GM12801 (cell line): ENCODE measurements at regions not wholly inside any gene's neighbourhood (a gene's known extent, or its start where the extent isn't known, plus 50 kb on each side); places are given as distances from the start of the nearest gene placed in this dataset.

Experiments
- CTCF ChIP-seq: IDR thresholded peaks from one replicate; pipeline ENCODE4 v1.5.1; 2011; ENCODE audit warnings: control low read depth; ENCODE audit not compliant: insufficient read length; ENCODE audit errors: extremely low read depth

GRCh38 chr3:159196359-159196758 is 394.5 kb downstream of the MFSD1 start:
- no peak for TF ChIP-seq CTCF

- no peak for TF ChIP-seq CTCF
These were observed 398.3 kb downstream of the MFSD1 start for GRCh38 chr3:159200176-159200575.

GRCh38 chr3:159208050-159208449 is 406.2 kb downstream of the MFSD1 start:
- TF ChIP-seq CTCF, result no peak

- no peak for TF ChIP-seq CTCF
These were observed 407.6 kb downstream of the MFSD1 start for GRCh38 chr3:159209459-159209858.

- no peak for TF ChIP-seq CTCF
These were observed 408.5 kb downstream of the MFSD1 start for GRCh38 chr3:159210336-159210735.

- no peak for TF ChIP-seq CTCF
These were observed 414.5 kb downstream of the MFSD1 start for GRCh38 chr3:159216311-159216710.

GRCh38 chr3:159219231-159219630 is 417.4 kb downstream of the MFSD1 start:
- no peak for TF ChIP-seq CTCF

- TF ChIP-seq CTCF, result no peak
These were observed 419.5 kb downstream of the MFSD1 start for GRCh38 chr3:159221335-159221734.
